Upper lobe of left lung (tissue), 6 donors: ENCODE measurements at regions not wholly inside any gene's neighbourhood (a gene's known extent, or its start where the extent isn't known, plus 50 kb on each side); places are given as distances from the start of the nearest gene placed in this dataset.
A peak's percentile ranks its signal among the peaks of the same experiment; 100 is the strongest.

Experiments
- ATAC-seq, 2 donors: fragments of 200-7000 bp; cut with Tn5 transposase; one replicate each; pipeline ENCODE4 v1.9.1; 2022; ENCODE audit warnings: mild to moderate bottlenecking in 2 of 2, moderate library complexity in 2 of 2; ENCODE audit not compliant: low FRiP score in 2 of 2
- DNase-seq, 2 donors: peaks; one replicate each; pipeline ENCODE4 v3.0.0-alpha.2; 2019 to 2020
- H3K27ac ChIP-seq, 4 donors: fragments of 200-600 bp; sonication (generic); one replicate each; pipeline ENCODE4 v1.5.1; 2016 to 2019
- H3K27me3 ChIP-seq, 4 donors: fragments of 200-600 bp; sonication (generic); one replicate each; pipeline ENCODE4 v1.5.1; 2017 to 2019
- H3K36me3 ChIP-seq, 4 donors: fragments of 200-600 bp; sonication (generic); one replicate each; pipeline ENCODE4 v1.5.1; 2016 to 2019
- H3K4me1 ChIP-seq, 4 donors: fragments of 200-600 bp; sonication (generic); one replicate each; pipeline ENCODE4 v1.5.1; 2018 to 2019
- H3K4me3 ChIP-seq, 4 donors: fragments of 200-600 bp; sonication (generic); one replicate each; pipeline ENCODE4 v1.5.1; 2017 to 2019; ENCODE audit warnings: mild to moderate bottlenecking in 2 of 4, moderate library complexity in 1 of 4
- H3K9me3 ChIP-seq, 4 donors: fragments of 200-600 bp; sonication (generic); one replicate each; pipeline ENCODE4 v1.5.1; 2018 to 2019
- EP300 ChIP-seq, 4 donors: sonication (generic); formaldehyde crosslinking; IDR thresholded peaks; one replicate each; pipeline ENCODE4 v1.5.1; 2017; ENCODE audit warnings: antibody characterized with exemption in 4 of 4, control low read depth in 2 of 4
- POLR2A ChIP-seq, 4 donors: fragments of 450-650 bp; IDR thresholded peaks; one replicate each; pipeline ENCODE4 v1.5.1; 2016 to 2017; ENCODE audit warnings: antibody characterized with exemption in 4 of 4, mild to moderate bottlenecking in 2 of 4
- POLR2AphosphoS5 ChIP-seq, 2 donors: sonication (generic); formaldehyde crosslinking; IDR thresholded peaks; one replicate each; pipeline ENCODE4 v1.5.1; 2017; ENCODE audit warnings: antibody characterized with exemption in 2 of 2
- WGBS, 2 donors: methylation state at CpG; one replicate each; pipeline ENCODE4 v1.1.5; 2017 to 2018; 5-methylcytosine and 5-hydroxymethylcytosine counted together
- TF ChIP-seq, protein P1 (sequence below), 6 experiments: fragments of 450-650 bp in 4 of 6; fragments of 200-600 bp in 2 of 6; sonication (generic) in 2 of 6; IDR thresholded peaks; one replicate each; pipeline ENCODE4 v1.5.1; 2016 to 2019; ENCODE audit warnings: antibody characterized with exemption in 6 of 6
- donor health status: DM: no; HTN: no; CAD: no; lungs with moderate emphysema.
- donor health status: DM: no; HTN: yes; CAD: no; lungs with severe emphysema.

DNA sequence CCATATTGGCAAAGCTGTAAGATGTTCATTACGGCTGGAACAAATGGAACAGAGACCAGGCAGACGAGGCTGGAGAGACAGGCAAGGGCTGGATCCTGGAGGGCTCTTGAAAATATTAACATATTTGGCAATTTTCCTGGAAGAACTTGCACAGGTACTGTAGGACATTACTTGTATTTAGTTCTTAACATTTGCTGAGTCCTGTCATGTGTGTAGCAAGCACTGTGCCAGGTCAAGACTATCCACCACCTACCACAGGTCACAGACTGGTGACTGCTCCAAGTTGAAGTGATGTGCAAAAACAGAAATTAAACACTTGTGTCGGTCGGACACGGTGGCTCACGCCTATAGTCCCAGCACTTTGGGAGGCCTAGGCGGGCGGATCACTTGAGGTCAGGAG, 58.7 kb upstream of the TNRC6B start:
- TF ChIP-seq, protein P1, sequence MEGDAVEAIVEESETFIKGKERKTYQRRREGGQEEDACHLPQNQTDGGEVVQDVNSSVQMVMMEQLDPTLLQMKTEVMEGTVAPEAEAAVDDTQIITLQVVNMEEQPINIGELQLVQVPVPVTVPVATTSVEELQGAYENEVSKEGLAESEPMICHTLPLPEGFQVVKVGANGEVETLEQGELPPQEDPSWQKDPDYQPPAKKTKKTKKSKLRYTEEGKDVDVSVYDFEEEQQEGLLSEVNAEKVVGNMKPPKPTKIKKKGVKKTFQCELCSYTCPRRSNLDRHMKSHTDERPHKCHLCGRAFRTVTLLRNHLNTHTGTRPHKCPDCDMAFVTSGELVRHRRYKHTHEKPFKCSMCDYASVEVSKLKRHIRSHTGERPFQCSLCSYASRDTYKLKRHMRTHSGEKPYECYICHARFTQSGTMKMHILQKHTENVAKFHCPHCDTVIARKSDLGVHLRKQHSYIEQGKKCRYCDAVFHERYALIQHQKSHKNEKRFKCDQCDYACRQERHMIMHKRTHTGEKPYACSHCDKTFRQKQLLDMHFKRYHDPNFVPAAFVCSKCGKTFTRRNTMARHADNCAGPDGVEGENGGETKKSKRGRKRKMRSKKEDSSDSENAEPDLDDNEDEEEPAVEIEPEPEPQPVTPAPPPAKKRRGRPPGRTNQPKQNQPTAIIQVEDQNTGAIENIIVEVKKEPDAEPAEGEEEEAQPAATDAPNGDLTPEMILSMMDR (IDR thresholded peaks at IDR 0.05), result no peak
- Histone ChIP-seq H3K27ac (no peak overlapping the region), H3K4me3 (no peak overlapping the region), H3K9me3 (no peaks in the 10 kb centered on the region), H3K27me3 (no peaks in the 10 kb centered on the region), H3K4me1 (peaks cover 0 to 13% (median 6%) of the 10 kb centered on the region in 4 donors), H3K36me3 (peaks cover 0 to 8% (median 0%) of the 10 kb centered on the region in 4 donors)
- DNase-seq, result peak in 1 of 2 donors; percentile 53
- WGBS, 2 donors, result 70 to 78% methylated on average over 8 of the region's 8 CpGs
- peak in 1 of 2 donors; percentile 86 for ATAC-seq

DNA sequence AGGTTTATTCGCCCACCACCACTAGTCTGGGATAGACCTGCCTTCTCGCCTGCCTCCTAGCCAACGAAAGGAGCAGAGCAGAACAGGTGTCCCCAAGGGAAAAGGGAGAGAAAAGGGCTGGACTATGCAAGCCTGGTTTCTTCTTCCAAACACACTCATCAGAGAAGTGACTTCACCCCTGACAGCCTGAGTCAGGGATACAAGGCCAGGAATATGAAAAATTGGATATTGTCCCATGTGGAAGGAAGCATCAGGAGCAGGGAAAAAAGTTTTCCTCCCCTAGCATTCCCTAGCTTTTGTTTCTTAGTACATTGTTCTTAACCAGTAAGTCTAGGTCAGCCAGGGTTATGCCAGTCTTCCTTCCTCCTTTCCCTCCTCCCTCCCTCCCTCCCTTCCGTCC, 56.9 kb upstream of the TNRC6B start:
- DNase-seq, result no peak
- Histone ChIP-seq H3K4me3 (no peak overlapping the region), H3K27ac (no peak overlapping the region), H3K27me3 (no peaks in the 10 kb centered on the region), H3K9me3 (no peaks in the 10 kb centered on the region), H3K4me1 (peaks cover 0 to 13% (median 6%) of the 10 kb centered on the region in 4 donors), H3K36me3 (peaks cover 0 to 8% (median 0%) of the 10 kb centered on the region in 4 donors)
- TF ChIP-seq POLR2AphosphoS5 (IDR thresholded peaks at IDR 0.05) (no peak), EP300 (IDR thresholded peaks at IDR 0.05) (no peak), POLR2A (IDR thresholded peaks at IDR 0.05) (no peak)
- TF ChIP-seq, protein P1 (IDR thresholded peaks at IDR 0.05), result no peak
- no peak for ATAC-seq
- 69 to 82% methylated on average over 4 of the region's 4 CpGs for WGBS, 2 donors

DNA sequence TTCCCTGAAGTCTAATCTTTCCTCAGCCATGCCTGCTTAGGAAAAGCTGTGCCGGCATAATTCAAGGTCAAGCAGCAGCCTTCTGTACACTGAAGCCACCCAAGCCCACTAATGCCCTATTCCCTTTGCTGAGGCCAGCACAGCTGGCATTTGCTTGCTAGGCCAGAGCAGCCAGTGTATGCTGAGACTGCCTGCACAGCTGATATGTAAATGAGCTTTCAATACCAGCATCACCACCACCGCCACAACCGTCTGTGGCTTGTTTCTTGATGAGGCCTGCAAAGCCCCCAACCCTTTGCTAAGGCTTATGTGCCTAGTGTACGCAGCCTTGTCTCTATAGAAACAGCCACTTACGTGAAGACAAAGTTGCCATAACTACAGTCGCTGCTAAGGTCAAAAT, 56.3 kb upstream of the TNRC6B start:
- Histone ChIP-seq H3K4me1 (peaks cover 0 to 13% (median 6%) of the 10 kb centered on the region in 4 donors), H3K36me3 (peaks cover 0 to 12% (median 0%) of the 10 kb centered on the region in 4 donors), H3K9me3 (no peaks in the 10 kb centered on the region), H3K4me3 (no peak overlapping the region), H3K27me3 (no peaks in the 10 kb centered on the region), H3K27ac (no peak overlapping the region)
- DNase-seq, result no peak
- TF ChIP-seq POLR2AphosphoS5 (IDR thresholded peaks at IDR 0.05) (no peak), EP300 (IDR thresholded peaks at IDR 0.05) (no peak), POLR2A (IDR thresholded peaks at IDR 0.05) (no peak)
- TF ChIP-seq, protein P1 (IDR thresholded peaks at IDR 0.05), result no peak
- 91 to 92% methylated on average over 6 of the region's 6 CpGs for WGBS, 2 donors
- ATAC-seq, result no peak

DNA sequence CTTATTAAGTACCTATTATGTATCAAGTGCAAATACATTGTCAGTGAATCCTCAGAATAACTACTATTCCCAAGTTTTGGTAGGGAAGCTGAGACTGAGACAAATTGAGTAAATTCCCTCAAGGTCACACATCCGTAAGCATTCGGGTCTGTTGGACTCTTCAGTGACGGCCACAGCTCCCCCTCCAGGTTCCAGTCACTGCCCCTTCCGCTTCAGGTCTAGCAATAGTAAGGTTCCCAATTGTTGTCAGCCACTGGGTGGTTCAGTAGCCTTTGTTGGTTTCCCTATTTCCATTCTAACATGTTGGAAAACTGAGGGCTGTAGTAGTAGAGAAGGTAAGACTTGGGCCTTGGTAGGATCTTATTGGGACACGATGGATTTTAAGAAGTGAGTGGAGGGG, 54.9 kb upstream of the TNRC6B start:
- 97 to 99% methylated on average over 5 of the region's 5 CpGs for WGBS, 2 donors

DNA sequence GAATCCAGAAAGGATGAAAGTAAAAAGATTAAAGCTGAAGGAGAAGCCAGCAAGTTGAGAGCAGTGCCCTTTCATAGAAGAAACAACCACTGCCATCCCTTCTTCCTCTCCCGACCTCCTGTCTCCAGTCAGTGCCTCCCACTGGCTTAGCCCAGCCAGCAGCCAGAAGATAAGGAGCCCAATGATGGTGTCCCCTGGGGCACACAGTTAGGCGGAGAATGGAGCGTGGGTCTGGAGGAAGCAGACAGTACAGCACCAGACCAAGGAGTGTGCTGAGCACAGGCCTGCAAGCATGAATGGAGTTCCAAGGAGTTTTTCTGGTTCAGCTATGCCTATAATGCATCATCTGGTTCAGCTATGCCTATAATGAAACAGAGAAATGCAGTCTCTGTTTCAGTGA, 54.3 kb upstream of the TNRC6B start:
- DNase-seq (no peak), ATAC-seq (peak in 1 of 2 donors; percentile 73)
- peaks cover 0 to 21% (median under 1%) of the 10 kb centered on the region in 4 donors for H3K36me3 ChIP-seq
- H3K9me3 ChIP-seq, result no peaks in the 10 kb centered on the region
- H3K27me3 ChIP-seq, result no peaks in the 10 kb centered on the region
- H3K4me1 ChIP-seq, result peaks cover 0 to 4% (median 2%) of the 10 kb centered on the region in 4 donors
- no peak overlapping the region for H3K4me3 ChIP-seq
- H3K27ac ChIP-seq, result no peak overlapping the region
- 88 to 94% methylated on average over 3 of the region's 3 CpGs for WGBS, 2 donors
- TF ChIP-seq, protein P1 (IDR thresholded peaks at IDR 0.05), result no peak
- no peak for TF ChIP-seq POLR2A (IDR thresholded peaks at IDR 0.05)
- TF ChIP-seq EP300 (IDR thresholded peaks at IDR 0.05), result no peak
- no peak for TF ChIP-seq POLR2AphosphoS5 (IDR thresholded peaks at IDR 0.05)

More for the DNA sequence above, 54.9 kb upstream of the TNRC6B start:
- Histone ChIP-seq H3K36me3 (peaks cover 0 to 21% (median 0%) of the 10 kb centered on the region in 4 donors), H3K9me3 (no peaks in the 10 kb centered on the region), H3K27ac (no peak overlapping the region), H3K27me3 (no peaks in the 10 kb centered on the region), H3K4me3 (no peak overlapping the region), H3K4me1 (peaks cover 0 to 4% (median 2%) of the 10 kb centered on the region in 4 donors)
- TF ChIP-seq, protein P1 (IDR thresholded peaks at IDR 0.05), result no peak
- TF ChIP-seq POLR2A (IDR thresholded peaks at IDR 0.05) (no peak), POLR2AphosphoS5 (IDR thresholded peaks at IDR 0.05) (no peak), EP300 (IDR thresholded peaks at IDR 0.05) (no peak)
- DNase-seq (no peak), ATAC-seq (no peak)
